HG03139 (cell line): ENCODE measurements at regions not wholly inside any gene's neighbourhood (a gene's known extent, or its start where the extent isn't known, plus 50 kb on each side); places are given as distances from the start of the nearest gene placed in this dataset.
"Not testable (repeated sequence)": the region's sequence is repeated elsewhere in the genome, so short reads cannot be mapped to it uniquely, and the experiment has no call there.

Source experiments
- ATAC-seq: cut with Tn5 transposase; IDR thresholded peaks from one replicate; pipeline ENCODE4 v1.9.1; 2021; ENCODE audit not compliant: unreplicated experiment

- no peak for ATAC-seq
Measured at GRCh38 chr13:111610081-111610480, 289.6 kb downstream of the TEX29 start.

DNA sequence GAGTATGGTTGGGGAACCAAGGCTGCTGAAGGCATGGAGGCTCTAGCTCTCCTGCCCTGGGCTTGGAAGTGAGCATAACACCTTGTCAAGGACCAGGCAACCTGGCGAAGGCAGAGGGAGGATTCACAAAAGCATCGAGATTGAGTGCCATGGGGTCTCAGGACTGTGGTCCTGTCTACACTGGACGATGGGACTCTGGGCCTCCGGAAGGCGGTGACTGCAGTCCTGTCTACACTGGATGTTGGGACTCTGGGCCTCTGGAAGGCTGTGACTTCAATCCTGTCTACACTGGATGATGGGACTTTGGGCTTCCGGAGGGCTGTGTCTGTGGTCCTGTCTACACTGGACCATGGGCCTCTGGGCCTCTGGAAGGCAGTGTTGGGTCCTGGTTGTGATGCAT, 290.4 kb downstream of the TEX29 start:
- no peak for ATAC-seq

GRCh38 chr13:111611651-111612050, 291.2 kb downstream of the TEX29 start:
- ATAC-seq, result no peak

DNA sequence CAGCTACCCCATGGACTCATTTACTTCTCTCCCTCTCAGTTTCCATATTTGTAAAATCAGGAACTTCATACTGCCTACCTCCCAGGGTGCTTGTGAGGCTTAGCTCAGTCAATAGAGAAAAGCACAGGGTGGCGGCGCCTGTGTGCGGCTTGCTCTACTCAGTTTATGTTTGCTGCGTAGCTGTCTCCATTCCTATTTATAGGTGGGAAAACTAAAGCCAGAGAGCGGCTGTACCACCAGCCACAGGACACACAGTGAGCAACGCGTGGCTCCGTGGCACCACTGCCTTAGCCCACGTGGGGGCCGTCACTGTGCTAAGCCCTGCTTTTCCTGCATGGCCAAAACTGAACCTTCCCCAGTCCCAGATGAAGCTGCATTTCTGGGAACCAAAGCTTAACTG, 292.4 kb downstream of the TEX29 start:
- no peak for ATAC-seq

GRCh38 chr13:111614009-111614408, 293.6 kb downstream of the TEX29 start:
- no peak for ATAC-seq

GRCh38 chr13:111614613-111615012, 294.2 kb downstream of the TEX29 start:
- no peak for ATAC-seq

GRCh38 chr13:111616203-111616602, 295.8 kb downstream of the TEX29 start:
- no peak for ATAC-seq

DNA sequence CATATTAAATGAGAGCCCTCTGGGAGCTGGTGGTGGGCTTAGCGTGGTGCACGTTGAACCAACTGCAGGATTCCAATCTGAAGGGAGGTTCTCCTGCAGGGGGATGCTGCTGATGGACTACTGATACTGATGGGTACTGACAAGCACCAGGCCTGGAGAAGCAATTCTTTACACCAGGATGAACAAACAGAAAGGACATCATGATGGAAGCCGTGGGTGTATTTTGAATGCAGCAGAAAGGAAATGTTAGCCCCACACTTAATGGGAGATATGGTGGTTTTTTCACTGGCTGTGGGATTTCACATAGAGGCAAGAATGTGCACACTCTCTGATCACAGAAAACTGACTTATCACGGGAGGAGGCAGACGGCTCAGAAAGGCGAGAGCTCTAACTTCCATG, 299.7 kb downstream of the TEX29 start:
- ATAC-seq, result no peak

DNA sequence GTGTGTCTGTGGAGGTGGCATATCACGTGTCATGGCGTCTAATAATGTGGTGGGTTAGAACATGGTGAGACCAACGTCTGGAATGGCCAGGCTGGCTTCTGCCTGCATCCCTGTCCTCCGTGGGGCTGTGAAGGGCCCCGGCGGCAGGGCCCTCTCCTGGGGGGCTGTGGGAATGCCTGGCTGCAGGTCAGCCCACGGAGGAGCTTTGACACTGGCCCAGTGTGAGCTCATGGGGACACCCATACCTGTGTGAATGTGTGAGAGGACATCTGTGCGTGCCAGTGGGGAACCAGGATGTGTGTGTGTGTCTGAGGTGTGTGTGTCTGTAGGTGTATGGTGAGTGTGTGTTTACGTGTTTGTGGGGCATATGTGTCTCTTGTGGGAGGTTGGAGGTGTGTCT, 300.1 kb downstream of the TEX29 start:
- no peak for ATAC-seq

- no peak for ATAC-seq
Measured at GRCh38 chr13:111621164-111621563, 300.7 kb downstream of the TEX29 start.

DNA sequence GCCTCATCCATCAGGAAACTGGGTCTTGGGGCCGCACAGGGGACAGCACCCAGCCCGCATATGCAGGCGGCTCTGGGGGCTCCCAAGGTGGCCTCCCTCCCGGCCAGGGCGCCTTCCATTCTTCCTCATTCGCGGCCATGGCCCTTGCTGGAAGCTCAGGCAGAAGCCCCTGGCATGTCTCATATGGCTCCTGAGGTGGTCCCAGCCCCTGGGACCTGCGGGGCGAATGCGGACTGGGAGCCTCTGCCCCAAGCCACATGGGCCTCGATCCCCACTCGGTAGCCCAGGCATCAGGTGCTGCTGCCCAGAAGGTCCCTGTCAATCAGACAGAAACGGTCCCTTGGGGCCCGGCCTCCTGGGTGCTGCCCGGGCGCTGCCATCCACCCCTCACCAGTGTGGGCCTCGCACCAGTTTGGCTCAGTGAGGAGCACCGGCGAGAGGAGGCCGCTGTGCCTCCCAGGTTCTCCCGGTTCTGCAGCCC, 301.6 kb downstream of the TEX29 start:
- ATAC-seq, result no peak

GRCh38 chr13:111623208-111623607, 302.8 kb downstream of the TEX29 start:
- no peak for ATAC-seq

DNA sequence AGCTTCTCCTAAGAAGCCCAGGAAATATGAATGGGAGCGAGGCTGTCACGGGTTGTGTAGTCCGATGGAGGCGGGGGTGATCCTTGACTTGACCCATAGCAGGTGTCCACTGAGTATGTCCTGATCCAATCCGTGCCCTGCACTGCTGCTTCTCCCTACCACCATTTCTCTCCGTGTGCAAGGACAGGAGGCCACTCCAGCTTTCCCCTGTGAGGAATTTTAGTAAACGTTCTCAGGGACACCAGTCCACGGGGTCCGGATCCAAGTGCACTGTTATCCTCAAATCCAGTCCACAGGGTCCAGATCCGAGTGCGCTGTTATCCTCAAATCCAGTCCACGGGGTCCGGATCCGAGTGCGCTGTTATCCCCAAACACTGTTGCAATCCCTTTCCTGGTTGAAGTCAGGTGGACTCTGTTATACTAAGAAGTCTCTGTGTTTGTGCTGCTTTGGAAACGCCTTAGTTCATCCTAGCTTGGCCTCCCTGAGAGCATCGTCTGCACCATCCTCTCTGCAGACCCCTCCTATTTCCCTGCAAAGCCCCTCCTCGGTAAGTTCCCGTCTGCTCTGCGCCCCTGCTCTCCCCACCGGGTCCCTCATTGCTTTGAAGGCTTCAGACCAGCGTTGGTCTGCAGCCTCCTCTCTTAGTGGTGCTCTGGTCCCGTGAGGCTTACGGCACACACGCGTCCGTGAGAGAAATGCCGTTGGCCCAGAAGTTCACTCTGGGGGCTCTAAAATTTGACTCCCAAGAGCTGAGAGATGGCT, 303.5 kb downstream of the TEX29 start:
- no peak for ATAC-seq

DNA sequence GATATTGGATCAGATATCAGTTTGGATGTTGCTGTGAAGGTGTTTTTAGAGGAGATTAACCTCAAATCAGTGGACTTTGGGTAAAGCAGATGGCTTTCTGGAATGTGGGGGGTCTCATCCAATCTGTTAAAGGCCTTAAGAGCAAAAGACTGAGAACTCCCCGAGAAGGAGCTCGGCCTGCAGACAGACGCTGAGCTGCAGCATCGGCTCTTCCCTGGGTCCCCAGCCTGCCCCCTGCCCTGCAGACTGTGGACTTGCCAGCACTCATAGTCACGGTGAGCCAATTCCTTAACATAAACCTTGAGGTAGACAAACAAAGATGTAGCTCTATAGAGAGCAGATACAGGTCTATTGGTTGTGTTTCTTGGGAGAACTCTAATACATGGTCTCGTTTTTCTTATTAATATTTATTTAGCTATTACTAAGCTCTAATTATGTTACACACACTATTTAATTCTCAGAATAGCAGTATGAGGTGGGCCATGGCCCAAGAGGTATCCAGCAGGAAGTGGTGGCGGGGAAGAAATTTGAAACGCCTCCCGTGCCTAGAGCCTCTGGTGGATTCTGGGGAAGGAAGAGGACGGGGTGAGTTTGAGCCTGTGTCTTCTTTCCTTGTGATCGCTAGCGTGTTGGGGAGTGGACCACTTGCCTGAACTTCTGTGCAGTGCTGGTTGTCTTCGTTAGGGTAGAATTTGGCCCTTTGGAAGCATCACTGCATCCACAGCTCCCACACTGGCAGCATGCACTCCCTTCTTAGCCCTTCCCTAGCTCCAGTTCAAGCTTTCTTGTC, 305.3 kb downstream of the TEX29 start:
- ATAC-seq, result no peak

GRCh38 chr13:111626371-111627305, 306.2 kb downstream of the TEX29 start:
- no peak for ATAC-seq

GRCh38 chr13:111627596-111627995, 307.2 kb downstream of the TEX29 start:
- no peak for ATAC-seq

- no peak for ATAC-seq
Measured at GRCh38 chr13:111629016-111629415, 308.6 kb downstream of the TEX29 start.

DNA sequence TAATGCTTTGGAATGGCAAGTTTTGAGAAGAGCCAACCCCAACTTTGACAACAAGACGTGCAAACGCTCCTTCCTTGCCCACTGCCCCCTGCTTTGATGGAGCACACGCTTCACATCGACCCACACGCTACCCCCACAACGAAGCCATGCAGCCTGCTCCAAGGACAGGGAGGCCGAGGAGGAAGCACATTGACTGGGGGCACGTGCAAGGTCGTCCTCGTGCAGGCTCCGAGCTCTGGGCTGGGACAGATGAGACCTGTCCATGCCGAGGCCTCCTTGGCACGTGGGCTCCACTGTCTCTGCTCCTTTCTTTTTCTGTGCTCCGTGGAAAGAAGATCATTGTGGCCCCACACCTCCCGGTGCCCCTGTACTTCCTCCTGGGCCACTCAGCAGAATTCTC, 309.0 kb downstream of the TEX29 start:
- ATAC-seq, result no peak

DNA sequence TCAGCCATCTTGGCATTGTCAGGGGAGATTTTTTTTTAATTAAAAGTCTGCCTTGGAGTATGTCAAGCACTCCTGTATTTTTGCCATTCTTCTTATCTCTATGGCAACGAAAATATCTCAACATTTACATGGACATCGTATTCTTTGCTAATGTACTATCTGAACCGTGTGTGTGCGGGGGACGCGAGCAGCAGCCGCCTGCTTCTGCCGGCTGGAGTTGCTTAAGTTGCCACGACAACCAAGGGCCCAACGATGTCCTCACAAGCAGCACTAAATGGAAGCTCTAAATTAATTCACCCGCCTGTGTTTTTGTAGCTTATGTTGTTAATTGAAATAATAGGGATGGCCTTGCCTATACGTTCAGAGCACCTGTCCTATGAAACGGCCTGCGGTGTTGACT, 309.5 kb downstream of the TEX29 start:
- ATAC-seq, result no peak

GRCh38 chr13:111630406-111630805, 310.0 kb downstream of the TEX29 start:
- no peak for ATAC-seq

DNA sequence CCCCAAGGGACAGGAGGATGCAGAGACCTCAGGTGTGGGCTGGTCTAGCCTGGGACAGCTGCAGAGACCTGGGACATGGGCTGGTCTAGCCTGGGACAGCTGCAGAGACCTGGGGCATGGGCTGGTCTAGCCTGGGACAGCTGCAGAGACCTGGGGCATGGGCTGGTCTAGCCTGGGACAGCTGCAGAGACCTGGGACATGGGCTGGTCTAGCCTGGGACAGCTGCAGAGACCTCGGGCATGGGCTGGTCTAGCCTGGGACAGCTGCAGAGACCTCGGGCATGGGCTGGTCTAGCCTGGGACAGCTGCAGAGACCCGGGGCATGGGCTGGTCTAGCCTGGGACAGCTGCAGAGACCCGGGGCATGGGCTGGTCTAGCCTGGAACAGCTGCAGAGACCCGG, 310.8 kb downstream of the TEX29 start:
- not testable (repeated sequence) for ATAC-seq
